ENCODE measurements at regions not wholly inside any gene's neighbourhood (a gene's known extent, or its start where the extent isn't known, plus 50 kb on each side); places are given as distances from the start of the nearest gene placed in this dataset.

- intact Hi-C loops (cut with DNase I): no loop called here
- ATAC-seq (ENCODE audit: poor library complexity): no peak
Measured at GRCh38 chr18:5618047-5618688, 74.4 kb upstream of the EPB41L3 start.

GRCh38 chr18:5611221-5611620 lies 67.4 kb upstream of the EPB41L3 start:
- ATAC-seq (ENCODE audit: poor library complexity) (no peak), DNase-seq (no peak)
- intact Hi-C loops (cut with DNase I): no loop called here

More at GRCh38 chr18:5618047-5618688, 74.4 kb upstream of the EPB41L3 start:
- no peak for DNase-seq

- DNase-seq: no peak
- no peak for ATAC-seq (ENCODE audit: poor library complexity)
- intact Hi-C loops (cut with DNase I): no loop called here
Measured at GRCh38 chr18:5608846-5609245, 65.0 kb upstream of the EPB41L3 start.

- DNase-seq: no peak
- ATAC-seq (ENCODE audit: poor library complexity): no peak
- intact Hi-C loops (cut with DNase I): no loop called here
Measured at GRCh38 chr18:5606951-5607350, 63.2 kb upstream of the EPB41L3 start.

DNA sequence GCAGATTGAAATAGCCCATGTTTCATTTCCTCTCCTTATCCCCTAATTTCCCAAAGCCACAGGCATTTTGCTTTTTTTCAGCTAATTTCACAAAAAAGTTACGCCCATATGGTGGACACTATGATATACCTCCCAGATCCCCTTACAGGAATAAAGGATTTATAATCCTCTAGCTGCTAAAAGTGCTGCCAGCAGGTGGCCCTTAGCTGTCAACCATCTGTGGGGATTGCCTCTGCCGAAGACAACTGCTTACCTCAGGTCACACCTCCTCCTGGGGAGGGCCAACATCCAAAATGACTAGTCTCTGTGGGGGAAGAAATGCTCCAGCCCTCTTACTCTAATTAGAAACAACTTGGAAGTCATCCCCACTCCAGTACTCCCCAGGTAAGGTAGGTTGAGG lies 61.0 kb upstream of the EPB41L3 start:
- intact Hi-C loops (cut with DNase I): no loop called here
- DNase-seq (no peak), ATAC-seq (ENCODE audit: poor library complexity) (no peak)

DNA sequence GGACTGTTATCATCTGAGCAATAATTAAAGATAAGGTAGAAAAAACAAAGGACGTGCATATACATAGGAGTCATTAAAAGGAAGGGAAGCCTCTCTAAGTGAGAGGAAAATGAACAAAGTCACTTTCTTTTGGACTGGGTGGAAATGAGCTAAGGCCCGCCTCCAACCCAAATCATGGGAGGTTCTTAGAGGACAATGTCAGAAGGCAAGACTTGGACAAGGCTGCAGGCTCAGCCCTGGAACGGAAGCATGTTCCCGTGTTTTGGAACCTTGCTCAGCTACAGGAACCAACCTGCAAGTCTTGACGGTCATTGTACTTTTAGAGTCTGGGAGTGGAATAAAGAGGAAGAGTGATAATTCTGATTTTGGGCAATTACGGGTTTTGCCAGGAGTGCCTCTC lies 59.4 kb upstream of the EPB41L3 start:
- DNase-seq (no peak), ATAC-seq (ENCODE audit: poor library complexity) (no peak)
- intact Hi-C loops (cut with DNase I): no loop called here

GRCh38 chr18:5601188-5601624 lies 57.4 kb upstream of the EPB41L3 start:
- no peak for ATAC-seq (ENCODE audit: poor library complexity)
- intact Hi-C loops (cut with DNase I): no loop called here
- DNase-seq: no peak

GRCh38 chr18:5600378-5601071 lies 56.7 kb upstream of the EPB41L3 start:
- intact Hi-C loops (cut with DNase I): no loop called here
- DNase-seq (no peak), ATAC-seq (ENCODE audit: poor library complexity) (no peak)

- ATAC-seq (ENCODE audit: poor library complexity) (no peak), DNase-seq (no peak)
- intact Hi-C loops (cut with DNase I): no loop called here
Measured at GRCh38 chr18:5596585-5596984, 52.8 kb upstream of the EPB41L3 start.

All from Right ventricle myocardium superior (tissue), 1 donor.